ENCODE measurements at regions not wholly inside any gene's neighbourhood (a gene's known extent, or its start where the extent isn't known, plus 50 kb on each side); places are given as distances from the start of the nearest gene placed in this dataset.

- Histone ChIP-seq H2AFZ (ENCODE audit: low read length) (no peak overlapping the region), H3K4me2 (ENCODE audit: low read depth, low read length) (no peak overlapping the region), H3K9ac (ENCODE audit: insufficient read depth, low read depth, low read length) (no peak overlapping the region), H3K27ac (ENCODE audit: extremely low read length, insufficient read depth, low read length) (no peak overlapping the region), H3K27me3 (ENCODE audit: control insufficient read depth in 1 of 2, insufficient read depth in 2 of 2, low read length in 2 of 2) (no peaks in the 10 kb centered on the region), H3K36me3 (replicated peaks in 1 of 2; ENCODE audit: control insufficient read depth in 1 of 2, insufficient read depth in 2 of 2, low read length in 2 of 2) (no peaks in the 10 kb centered on the region), H4K20me1 (ENCODE audit: insufficient read depth, low read length) (no peaks in the 10 kb centered on the region), H3K79me2 (ENCODE audit: insufficient read depth, low read length) (no peaks in the 10 kb centered on the region), H3K4me3 (replicated peaks in 1 of 3; ENCODE audit: insufficient read depth in 1 of 3, low read depth in 2 of 3, low read length in 3 of 3) (no peak overlapping the region), H3K9me3 (ENCODE audit: low read length) (no peaks in the 10 kb centered on the region), H3K4me1 (ENCODE audit: insufficient read depth, low read length) (no peaks in the 10 kb centered on the region)
- POLR2A ChIA-PET, result no interaction called here
- FAIRE-seq (no peak), ATAC-seq (peak; percentile 44; the same call in 1 of the 3 replicates), DNase-seq (ENCODE audit: low spot score) (no peak)
- intact Hi-C loops (cut with micrococcal nuclease; ENCODE audit: unreplicated experiment), result no loop called here
- TF ChIP-seq RFX1 (IDR thresholded peaks at IDR 0.05) (no peak), MAF1 (CRISPR knock-in tag; IDR thresholded peaks at IDR 0.05; ENCODE audit: borderline replicate concordance) (no peak), CEBPZ (IDR thresholded peaks at IDR 0.05; ENCODE audit: low read length) (no peak), ZNF292 (CRISPR knock-in tag; IDR thresholded peaks at IDR 0.05; ENCODE audit: borderline replicate concordance, low read depth) (no peak), GLMP (CRISPR knock-in tag; IDR thresholded peaks at IDR 0.05; ENCODE audit: borderline replicate concordance) (no peak), GATA4 (IDR thresholded peaks at IDR 0.05; ENCODE audit: borderline replicate concordance, low read depth) (no peak), IRF2 (CRISPR knock-in tag; IDR thresholded peaks at IDR 0.05) (no peak), POLR2AphosphoS2 (IDR thresholded peaks at IDR 0.05; ENCODE audit: low read depth, low read length) (no peak), ZNF709 (CRISPR knock-in tag; IDR thresholded peaks at IDR 0.05) (no peak), FOSL1 (CRISPR knock-in tag; IDR thresholded peaks at IDR 0.05; ENCODE audit: borderline replicate concordance) (no peak), NONO (IDR thresholded peaks at IDR 0.05) (no peak), NONO (CRISPR knock-in tag; conservative IDR thresholded peaks at IDR 0.05) (no peak), ZNF317 (CRISPR knock-in tag; IDR thresholded peaks at IDR 0.05) (no peak), SNRNP70 (IDR thresholded peaks at IDR 0.05; ENCODE audit: low read depth, low read length) (no peak)
- no TSS peak for BruUV-seq (replicated peaks)
- CTCF ChIA-PET (ENCODE audit: low intra/inter-chr PET ratio, low total read pairs), result no interaction called here
- 0% methylated on average over 6 of the region's 6 CpGs for WGBS (ENCODE audit: low lambda C conversion rate)
- in situ Hi-C loops (cut with HindIII; ENCODE audit: extremely low pct_ligation_motif_present, low pct_unique_long_range_greater_than_20kb), result no loop called here
Observed at GRCh38 chr11:80346353-80347059, 905.7 kb upstream of the TENM4 start.
